Neural cell (in vitro differentiated cells): ENCODE measurements at regions not wholly inside any gene's neighbourhood (a gene's known extent, or its start where the extent isn't known, plus 50 kb on each side); places are given as distances from the start of the nearest gene placed in this dataset.

Experiments
- H2AFZ ChIP-seq: fragments of 200-600, 300-800 bp; sonication (generic), shearing (Covaris generic); 2 replicates; pipeline ENCODE4 v1.6.0; 2014; ENCODE audit warnings: low read depth, mild to moderate bottlenecking, antibody characterized with exemption, low read length, moderate library complexity
- H3F3A ChIP-seq: fragments of 200-600 bp; shearing (Covaris generic); 2 replicates; pipeline ENCODE4 v1.6.1; 2016; ENCODE audit warnings: mild to moderate bottlenecking, moderate library complexity, mixed read lengths, antibody characterized with exemption, low read length; ENCODE audit not compliant: insufficient read depth, poor library complexity, severe bottlenecking
- H3K27ac ChIP-seq: fragments of 200-600, 300-800 bp; sonication (generic), shearing (Covaris generic); 2 replicates; pipeline ENCODE4 v1.5.1; 2014; ENCODE audit warnings: mild to moderate bottlenecking, low read length, moderate library complexity
- H3K27me3 ChIP-seq: fragments of 300-800, 200-600 bp; sonication (generic), shearing (Covaris generic); 2 replicates; pipeline ENCODE4 v1.6.0; 2014; ENCODE audit warnings: mild to moderate bottlenecking, low read depth, low read length, moderate library complexity; ENCODE audit not compliant: insufficient read depth
- H3K36me3 ChIP-seq: fragments of 300-800, 200-600 bp; sonication (generic), shearing (Covaris generic); 2 replicates; pipeline ENCODE4 v1.5.1; 2014; ENCODE audit warnings: mild to moderate bottlenecking, antibody characterized with exemption, low read length, moderate library complexity; ENCODE audit not compliant: insufficient read depth
- H3K4me2 ChIP-seq: fragments of 300-800, 200-600 bp; sonication (generic), shearing (Covaris generic); 2 replicates; pipeline ENCODE4 v1.6.0; 2014; ENCODE audit warnings: mild to moderate bottlenecking, low read length
- H3K4me3 ChIP-seq: fragments of 300-800, 200-600 bp; sonication (generic), shearing (Covaris generic); 2 replicates; pipeline ENCODE4 v1.5.1; 2014; ENCODE audit warnings: mild to moderate bottlenecking, low read length, moderate library complexity
- H3K79me2 ChIP-seq: fragments of 200-600 bp; shearing (Covaris generic); replicated peaks from 2 replicates; pipeline ENCODE4 v1.6.0; 2014; ENCODE audit warnings: mild to moderate bottlenecking, low read length, moderate library complexity; ENCODE audit not compliant: insufficient read depth
- H3K9ac ChIP-seq: fragments of 300-800, 200-600 bp; sonication (generic), shearing (Covaris generic); 2 replicates; pipeline ENCODE4 v1.6.1; 2016; ENCODE audit warnings: mild to moderate bottlenecking, low read length, mixed read lengths
- H3K9me2 ChIP-seq: fragments of 200-600 bp; shearing (Covaris generic); 2 replicates; pipeline ENCODE4 v1.6.1; 2016; ENCODE audit warnings: mild to moderate bottlenecking, low read length, mixed read lengths; ENCODE audit not compliant: insufficient read depth
- H3K9me3 ChIP-seq: fragments of 200-600, 300-800 bp; sonication (generic), shearing (Covaris generic); 2 replicates; pipeline ENCODE4 v1.6.1; 2016; ENCODE audit warnings: mild to moderate bottlenecking, mixed run types, low read length, moderate library complexity, mixed read lengths
- H4K20me1 ChIP-seq: fragments of 200-600 bp; shearing (Covaris generic); 2 replicates; pipeline ENCODE4 v1.6.1; 2016; ENCODE audit warnings: mild to moderate bottlenecking, mixed run types; ENCODE audit not compliant: insufficient read depth
- CTCF ChIP-seq: fragments of 450-650 bp; IDR thresholded peaks from 2 replicates; pipeline ENCODE4 v1.5.1; 2014; ENCODE audit warnings: antibody characterized with exemption, mild to moderate bottlenecking, moderate library complexity; ENCODE audit not compliant: poor library complexity, severe bottlenecking
- EP300 ChIP-seq: fragments of 450-650 bp; conservative IDR thresholded peaks from 2 replicates; pipeline ENCODE4 v1.6.1; 2014; ENCODE audit warnings: antibody characterized with exemption, mild to moderate bottlenecking, moderate library complexity; ENCODE audit not compliant: poor library complexity, severe bottlenecking
- EZH2 ChIP-seq: fragments of 200-600, 300-800 bp; shearing (Covaris generic), sonication (generic); IDR thresholded peaks from 2 replicates; pipeline ENCODE4 v1.6.1; 2014; ENCODE audit warnings: antibody characterized with exemption, low read length, borderline replicate concordance, mild to moderate bottlenecking; ENCODE audit not compliant: insufficient read depth, poor library complexity, severe bottlenecking
- MXI1 ChIP-seq: fragments of 450-650 bp; conservative IDR thresholded peaks from 2 replicates; pipeline ENCODE4 v1.6.1; 2014; ENCODE audit warnings: antibody characterized with exemption, mild to moderate bottlenecking; ENCODE audit not compliant: poor library complexity, severe bottlenecking
- POLR2AphosphoS5 ChIP-seq: IDR thresholded peaks from 2 replicates; pipeline ENCODE4 v1.6.1; 2012
- RAD21 ChIP-seq: fragments of 450-650 bp; conservative IDR thresholded peaks from 2 replicates; pipeline ENCODE4 v1.6.1; 2014; ENCODE audit warnings: antibody characterized with exemption, mild to moderate bottlenecking, moderate library complexity
- SMC3 ChIP-seq: fragments of 450-650 bp; conservative IDR thresholded peaks from 2 replicates; pipeline ENCODE4 v1.6.1; 2014; ENCODE audit warnings: antibody characterized with exemption, mild to moderate bottlenecking, moderate library complexity; ENCODE audit not compliant: poor library complexity
- TAF1 ChIP-seq: IDR thresholded peaks from 2 replicates; pipeline ENCODE4 v1.6.1; 2012; ENCODE audit warnings: low read depth
- TF ChIP-seq, protein P1 (sequence below): IDR thresholded peaks from 2 replicates; pipeline ENCODE4 v1.6.1; 2012; ENCODE audit warnings: borderline replicate concordance

- H3K4me2 ChIP-seq, result no peak overlapping the region
Measured at GRCh38 chr9:7298123-7298522, 501.5 kb downstream of the DMAC1 start.

GRCh38 chr9:7297521-7297920 lies 502.1 kb downstream of the DMAC1 start:
- H3K79me2 ChIP-seq, result no peaks in the 10 kb centered on the region
- no peak overlapping the region for H3K4me3 ChIP-seq
- no peak overlapping the region for H3K4me2 ChIP-seq
- H2AFZ ChIP-seq, result no peak overlapping the region
- H3K9me2 ChIP-seq, result no peaks in the 10 kb centered on the region
- no peak overlapping the region for H3K9ac ChIP-seq
- no peaks in the 10 kb centered on the region for H3K27me3 ChIP-seq
- no peaks in the 10 kb centered on the region for H3K36me3 ChIP-seq
- no peaks in the 10 kb centered on the region for H4K20me1 ChIP-seq
- no peaks in the 10 kb centered on the region for H3K9me3 ChIP-seq
- no peak for TF ChIP-seq CTCF
- no peak for TF ChIP-seq RAD21
- TF ChIP-seq TAF1, result no peak
- TF ChIP-seq POLR2AphosphoS5, result no peak
- TF ChIP-seq EZH2, result no peak
- TF ChIP-seq MXI1, result no peak
- TF ChIP-seq, protein P1, sequence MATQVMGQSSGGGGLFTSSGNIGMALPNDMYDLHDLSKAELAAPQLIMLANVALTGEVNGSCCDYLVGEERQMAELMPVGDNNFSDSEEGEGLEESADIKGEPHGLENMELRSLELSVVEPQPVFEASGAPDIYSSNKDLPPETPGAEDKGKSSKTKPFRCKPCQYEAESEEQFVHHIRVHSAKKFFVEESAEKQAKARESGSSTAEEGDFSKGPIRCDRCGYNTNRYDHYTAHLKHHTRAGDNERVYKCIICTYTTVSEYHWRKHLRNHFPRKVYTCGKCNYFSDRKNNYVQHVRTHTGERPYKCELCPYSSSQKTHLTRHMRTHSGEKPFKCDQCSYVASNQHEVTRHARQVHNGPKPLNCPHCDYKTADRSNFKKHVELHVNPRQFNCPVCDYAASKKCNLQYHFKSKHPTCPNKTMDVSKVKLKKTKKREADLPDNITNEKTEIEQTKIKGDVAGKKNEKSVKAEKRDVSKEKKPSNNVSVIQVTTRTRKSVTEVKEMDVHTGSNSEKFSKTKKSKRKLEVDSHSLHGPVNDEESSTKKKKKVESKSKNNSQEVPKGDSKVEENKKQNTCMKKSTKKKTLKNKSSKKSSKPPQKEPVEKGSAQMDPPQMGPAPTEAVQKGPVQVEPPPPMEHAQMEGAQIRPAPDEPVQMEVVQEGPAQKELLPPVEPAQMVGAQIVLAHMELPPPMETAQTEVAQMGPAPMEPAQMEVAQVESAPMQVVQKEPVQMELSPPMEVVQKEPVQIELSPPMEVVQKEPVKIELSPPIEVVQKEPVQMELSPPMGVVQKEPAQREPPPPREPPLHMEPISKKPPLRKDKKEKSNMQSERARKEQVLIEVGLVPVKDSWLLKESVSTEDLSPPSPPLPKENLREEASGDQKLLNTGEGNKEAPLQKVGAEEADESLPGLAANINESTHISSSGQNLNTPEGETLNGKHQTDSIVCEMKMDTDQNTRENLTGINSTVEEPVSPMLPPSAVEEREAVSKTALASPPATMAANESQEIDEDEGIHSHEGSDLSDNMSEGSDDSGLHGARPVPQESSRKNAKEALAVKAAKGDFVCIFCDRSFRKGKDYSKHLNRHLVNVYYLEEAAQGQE, result no peak
- TF ChIP-seq EP300, result no peak
- TF ChIP-seq SMC3, result no peak
- H3K27ac ChIP-seq, result no peak overlapping the region
- no peaks in the 10 kb centered on the region for H3F3A ChIP-seq

More at GRCh38 chr9:7298123-7298522, 501.5 kb downstream of the DMAC1 start:
- Histone ChIP-seq H3K4me3 (no peak overlapping the region), H3K9me2 (no peaks in the 10 kb centered on the region), H3K27me3 (no peaks in the 10 kb centered on the region), H4K20me1 (no peaks in the 10 kb centered on the region), H3K9ac (no peak overlapping the region), H3K79me2 (no peaks in the 10 kb centered on the region), H3K9me3 (no peaks in the 10 kb centered on the region), H3F3A (no peaks in the 10 kb centered on the region), H3K27ac (no peak overlapping the region), H3K36me3 (no peaks in the 10 kb centered on the region), H2AFZ (no peak overlapping the region)
- no peak for TF ChIP-seq TAF1
- no peak for TF ChIP-seq SMC3
- TF ChIP-seq EZH2, result no peak
- TF ChIP-seq CTCF, result no peak
- TF ChIP-seq EP300, result no peak
- no peak for TF ChIP-seq POLR2AphosphoS5
- TF ChIP-seq, protein P1, result no peak
- TF ChIP-seq RAD21, result no peak
- TF ChIP-seq MXI1, result no peak
